Suprapubic skin (tissue), 3 donors: ENCODE measurements at regions not wholly inside any gene's neighbourhood (a gene's known extent, or its start where the extent isn't known, plus 50 kb on each side); places are given as distances from the start of the nearest gene placed in this dataset.

Experiments used
- POLR2AphosphoS5 ChIP-seq, 3 donors: sonication (generic); formaldehyde crosslinking; IDR thresholded peaks; one replicate each; pipeline ENCODE4 v1.6.1; 2017; ENCODE audit warnings: antibody characterized with exemption in 3 of 3
- TF ChIP-seq, protein P1 (sequence below), 2 donors: fragments of 200-600 bp in 1 of 2; fragments of 450-650 bp in 1 of 2; sonication (generic) in 1 of 2; IDR thresholded peaks; one replicate each; pipeline ENCODE4 v1.5.1; 2016 to 2019; ENCODE audit warnings: antibody characterized with exemption in 2 of 2, mild to moderate bottlenecking in 1 of 2, moderate library complexity in 1 of 2

DNA sequence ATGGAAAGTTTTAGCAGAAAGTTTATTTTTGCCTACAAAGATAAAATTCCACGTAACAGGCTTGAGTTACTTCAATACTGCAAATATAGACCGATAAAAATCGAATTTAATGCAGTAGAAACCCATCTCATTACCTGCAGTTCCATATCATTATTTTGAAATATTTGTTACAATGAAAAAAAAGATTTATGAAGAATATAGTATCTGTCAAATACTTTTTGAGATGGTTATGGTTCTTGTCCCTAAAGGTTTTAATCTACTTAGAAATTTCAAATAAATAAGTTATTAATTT, 273.5 kb downstream of the ADAMTS20 start:
- TF ChIP-seq, protein P1, sequence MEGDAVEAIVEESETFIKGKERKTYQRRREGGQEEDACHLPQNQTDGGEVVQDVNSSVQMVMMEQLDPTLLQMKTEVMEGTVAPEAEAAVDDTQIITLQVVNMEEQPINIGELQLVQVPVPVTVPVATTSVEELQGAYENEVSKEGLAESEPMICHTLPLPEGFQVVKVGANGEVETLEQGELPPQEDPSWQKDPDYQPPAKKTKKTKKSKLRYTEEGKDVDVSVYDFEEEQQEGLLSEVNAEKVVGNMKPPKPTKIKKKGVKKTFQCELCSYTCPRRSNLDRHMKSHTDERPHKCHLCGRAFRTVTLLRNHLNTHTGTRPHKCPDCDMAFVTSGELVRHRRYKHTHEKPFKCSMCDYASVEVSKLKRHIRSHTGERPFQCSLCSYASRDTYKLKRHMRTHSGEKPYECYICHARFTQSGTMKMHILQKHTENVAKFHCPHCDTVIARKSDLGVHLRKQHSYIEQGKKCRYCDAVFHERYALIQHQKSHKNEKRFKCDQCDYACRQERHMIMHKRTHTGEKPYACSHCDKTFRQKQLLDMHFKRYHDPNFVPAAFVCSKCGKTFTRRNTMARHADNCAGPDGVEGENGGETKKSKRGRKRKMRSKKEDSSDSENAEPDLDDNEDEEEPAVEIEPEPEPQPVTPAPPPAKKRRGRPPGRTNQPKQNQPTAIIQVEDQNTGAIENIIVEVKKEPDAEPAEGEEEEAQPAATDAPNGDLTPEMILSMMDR (IDR thresholded peaks at IDR 0.05): no peak
- TF ChIP-seq POLR2AphosphoS5 (IDR thresholded peaks at IDR 0.05): no peak
